Endothelial cell of umbilical vein (primary cell): ENCODE measurements at regions not wholly inside any gene's neighbourhood (a gene's known extent, or its start where the extent isn't known, plus 50 kb on each side); places are given as distances from the start of the nearest gene placed in this dataset.

Experiments used
- BruUV-seq: library from RNA; stranded (reverse); fragments of 400-500 nt; replicated peaks from 2 replicates; lab custom pipeline; 2021; lab: Mats Ljungman, UMichigan
- CTCF ChIA-PET: fragments of 300-600, 350-600 bp; sonication (Branson Sonifier 250); formaldehyde crosslinking; loops from one replicate; lab custom pipeline; 2021; ENCODE audit warnings: antibody characterized with exemption, inconsistent platforms; lab: Charles Lee
- POLR2A ChIA-PET: fragments of 300-600, 350-600 bp; sonication (Branson Sonifier 250); formaldehyde crosslinking; loops from one replicate; lab custom pipeline; 2021; ENCODE audit warnings: antibody characterized with exemption, inconsistent platforms; lab: Charles Lee
- DNase-seq: peaks from one replicate; pipeline ENCODE4 v3.0.0-alpha.2; 2011; ENCODE audit warnings: low read depth, low spot score
- FAIRE-seq: peaks from 2 replicates; lab custom pipeline; 2011; peaks lifted over from hg19 to GRCh38; lab: Jason Lieb, UNC
- H2AFZ ChIP-seq: 2 replicates; pipeline ENCODE4 v1.6.0; 2012; ENCODE audit warnings: low read depth, low read length, control low read depth, inconsistent platforms
- H3K27ac ChIP-seq: 2 replicates; pipeline ENCODE4 v1.5.1; 2011; ENCODE audit warnings: low read depth, mild to moderate bottlenecking, control low read depth, low read length, moderate library complexity; ENCODE audit not compliant: insufficient read depth
- H3K27me3 ChIP-seq, 2 experiments: 2 replicates each; pipeline versions ENCODE4 v1.6.0 to v1.6.1; 2011; ENCODE audit warnings: low read length in 2 of 2, mixed read lengths in 1 of 2; ENCODE audit not compliant: control insufficient read depth in 2 of 2, insufficient read depth in 2 of 2
- H3K36me3 ChIP-seq, 2 experiments: 2 replicates in 1 of 2; 3 replicates in 1 of 2; pipeline ENCODE4 v1.5.1; 2011; ENCODE audit warnings: low read length in 2 of 2, mild to moderate bottlenecking in 1 of 2, moderate library complexity in 1 of 2; ENCODE audit not compliant: control insufficient read depth in 2 of 2, insufficient read depth in 2 of 2; ENCODE audit errors: extremely low read depth in 1 of 2
- H3K4me1 ChIP-seq: 3 replicates; pipeline ENCODE4 v1.5.1; 2011; ENCODE audit warnings: mild to moderate bottlenecking, low read length; ENCODE audit not compliant: control insufficient read depth, insufficient read depth; ENCODE audit errors: extremely low read depth
- H3K4me2 ChIP-seq: 2 replicates; pipeline ENCODE4 v1.6.1; 2011; ENCODE audit warnings: low read length, control low read depth, mixed read lengths; ENCODE audit not compliant: insufficient read depth
- H3K4me3 ChIP-seq, 3 experiments: fragments of 200-600 bp in 1 of 3; sonication (generic), shearing (Covaris generic) in 1 of 3; replicated peaks in 1 of 3; 2 replicates each; pipeline ENCODE4 v1.5.1; 2011 to 2016; ENCODE audit warnings: control low read depth in 3 of 3, low read length in 3 of 3, mild to moderate bottlenecking in 2 of 3, inconsistent platforms in 1 of 3, low read depth in 1 of 3, moderate library complexity in 1 of 3; ENCODE audit not compliant: insufficient read depth in 1 of 3
- H3K79me2 ChIP-seq: 2 replicates; pipeline ENCODE4 v1.6.0; 2012; ENCODE audit warnings: low read length, inconsistent platforms; ENCODE audit not compliant: control insufficient read depth, insufficient read depth
- H3K9ac ChIP-seq: replicated peaks from 2 replicates; pipeline ENCODE3; 2011; ENCODE audit warnings: low read length, control low read depth; ENCODE audit not compliant: insufficient read depth; ENCODE audit errors: extremely low read depth
- H3K9me1 ChIP-seq: replicated peaks from 3 replicates; pipeline ENCODE4 v1.6.0; 2011; ENCODE audit warnings: mild to moderate bottlenecking, low read length; ENCODE audit not compliant: control insufficient read depth, insufficient read depth; ENCODE audit errors: extremely low read depth
- H3K9me3 ChIP-seq: replicated peaks from 2 replicates; pipeline ENCODE4 v1.5.1; 2012; ENCODE audit warnings: low read length, inconsistent platforms; ENCODE audit not compliant: control insufficient read depth, insufficient read depth
- H4K20me1 ChIP-seq: replicated peaks from 2 replicates; pipeline ENCODE3; 2011; ENCODE audit warnings: mild to moderate bottlenecking, low read length; ENCODE audit not compliant: control insufficient read depth, insufficient read depth; ENCODE audit errors: extremely low read depth
- EZH2 ChIP-seq: IDR thresholded peaks from 2 replicates; pipeline ENCODE4 v1.6.1; 2012; ENCODE audit warnings: borderline replicate concordance, low read depth, mild to moderate bottlenecking, moderate library complexity, low read length, inconsistent platforms; ENCODE audit not compliant: severe bottlenecking
- FOS ChIP-seq: IDR thresholded peaks from 2 replicates; pipeline ENCODE4 v1.6.1; 2011; ENCODE audit warnings: mild to moderate bottlenecking, low read length, moderate library complexity, borderline replicate concordance; ENCODE audit not compliant: insufficient read depth
- GATA2 ChIP-seq: IDR thresholded peaks from 2 replicates; pipeline ENCODE4 v1.7.0; 2011; ENCODE audit warnings: low read depth, mild to moderate bottlenecking, moderate library complexity, mixed read lengths, low read length; ENCODE audit not compliant: insufficient read length, insufficient read depth
- JUN ChIP-seq: IDR thresholded peaks from 2 replicates; pipeline ENCODE4 v1.6.1; 2011; ENCODE audit warnings: borderline replicate concordance, low read depth; ENCODE audit not compliant: insufficient read length, insufficient read depth
- MYC ChIP-seq: IDR thresholded peaks from one replicate; pipeline ENCODE4 v1.6.1; 2011; ENCODE audit warnings: mild to moderate bottlenecking, low read depth, low read length
- POLR2A ChIP-seq: IDR thresholded peaks from 2 replicates; pipeline ENCODE4 v1.6.1; 2012; ENCODE audit warnings: low read depth, mild to moderate bottlenecking, control low read depth, low read length
- POLR2AphosphoS5 ChIP-seq: IDR thresholded peaks from 2 replicates; pipeline ENCODE4 v1.6.1; 2012; ENCODE audit warnings: low read depth, mild to moderate bottlenecking, control low read depth, low read length, moderate library complexity; ENCODE audit not compliant: insufficient read depth
- dilution Hi-C: fragments of 300-500 bp; cut with MboI; formaldehyde crosslinking; loops from one replicate; pipeline ENCODE4 v1.15.0; 2019; ENCODE audit warnings: low sequenced_read_pairs; ENCODE audit not compliant: extremely low pct_ligation_motif_present
- intact Hi-C: fragments of 100-400 bp; cut with micrococcal nuclease; formaldehyde crosslinking; loops from one replicate; pipeline ENCODE4 v1.10.0; 2022
- TF ChIP-seq, protein P1 (sequence below): IDR thresholded peaks from 2 replicates; pipeline ENCODE4 v1.6.1; 2011; ENCODE audit not compliant: insufficient read depth, insufficient read length
- TF ChIP-seq, protein P2 (sequence below), 2 donors: IDR thresholded peaks; 1 replicate in 1 of 2; 2 replicates in 1 of 2; pipeline ENCODE4 v1.5.1; 2011; ENCODE audit warnings: low read length in 2 of 2, mild to moderate bottlenecking in 2 of 2, moderate library complexity in 2 of 2, control low read depth in 1 of 2, inconsistent platforms in 1 of 2, low read depth in 1 of 2; ENCODE audit not compliant: insufficient read depth in 1 of 2; ENCODE audit errors: extremely low read depth in 1 of 2

DNA sequence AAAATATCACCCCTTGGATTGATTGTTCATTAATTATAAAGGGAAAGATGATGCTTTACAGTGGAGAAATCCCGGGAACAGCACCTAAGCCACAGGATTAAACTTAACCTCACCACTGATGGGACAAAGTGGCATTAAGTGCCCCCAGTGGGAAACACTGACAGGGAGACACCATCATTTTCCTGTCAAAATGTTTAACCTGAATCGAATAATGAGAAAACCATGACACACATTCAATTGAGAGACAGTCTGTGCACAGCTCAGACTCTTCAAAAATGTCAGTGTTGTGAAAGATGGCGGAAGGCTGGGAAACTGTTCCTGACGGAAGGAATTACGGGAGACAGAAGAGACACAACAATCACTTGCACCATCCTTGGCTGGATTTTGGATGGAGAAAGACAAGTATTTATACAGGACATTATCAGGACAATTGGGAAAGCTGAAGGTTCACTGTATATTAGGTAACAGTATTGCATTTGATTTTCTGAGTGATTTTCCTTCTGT lies 111.8 kb upstream of the ASB18 start:
- TF ChIP-seq FOS (no peak), MYC (no peak), GATA2 (no peak), POLR2AphosphoS5 (no peak), POLR2A (no peak), JUN (no peak), EZH2 (no peak)
- TF ChIP-seq, protein P1, sequence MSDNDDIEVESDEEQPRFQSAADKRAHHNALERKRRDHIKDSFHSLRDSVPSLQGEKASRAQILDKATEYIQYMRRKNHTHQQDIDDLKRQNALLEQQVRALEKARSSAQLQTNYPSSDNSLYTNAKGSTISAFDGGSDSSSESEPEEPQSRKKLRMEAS, result no peak
- TF ChIP-seq, protein P2, sequence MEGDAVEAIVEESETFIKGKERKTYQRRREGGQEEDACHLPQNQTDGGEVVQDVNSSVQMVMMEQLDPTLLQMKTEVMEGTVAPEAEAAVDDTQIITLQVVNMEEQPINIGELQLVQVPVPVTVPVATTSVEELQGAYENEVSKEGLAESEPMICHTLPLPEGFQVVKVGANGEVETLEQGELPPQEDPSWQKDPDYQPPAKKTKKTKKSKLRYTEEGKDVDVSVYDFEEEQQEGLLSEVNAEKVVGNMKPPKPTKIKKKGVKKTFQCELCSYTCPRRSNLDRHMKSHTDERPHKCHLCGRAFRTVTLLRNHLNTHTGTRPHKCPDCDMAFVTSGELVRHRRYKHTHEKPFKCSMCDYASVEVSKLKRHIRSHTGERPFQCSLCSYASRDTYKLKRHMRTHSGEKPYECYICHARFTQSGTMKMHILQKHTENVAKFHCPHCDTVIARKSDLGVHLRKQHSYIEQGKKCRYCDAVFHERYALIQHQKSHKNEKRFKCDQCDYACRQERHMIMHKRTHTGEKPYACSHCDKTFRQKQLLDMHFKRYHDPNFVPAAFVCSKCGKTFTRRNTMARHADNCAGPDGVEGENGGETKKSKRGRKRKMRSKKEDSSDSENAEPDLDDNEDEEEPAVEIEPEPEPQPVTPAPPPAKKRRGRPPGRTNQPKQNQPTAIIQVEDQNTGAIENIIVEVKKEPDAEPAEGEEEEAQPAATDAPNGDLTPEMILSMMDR (IDR thresholded peaks at IDR 0.05; ENCODE audit: extremely low read depth in 1 of 2, insufficient read depth in 1 of 2, low read depth in 1 of 2, low read length in 2 of 2), result no peak
- Histone ChIP-seq H3K4me2 (no peak overlapping the region), H4K20me1 (no peaks in the 10 kb centered on the region), H3K4me1 (no peaks in the 10 kb centered on the region), H2AFZ (no peak overlapping the region), H3K36me3 (no peaks in the 10 kb centered on the region), H3K4me3 (no peak overlapping the region), H3K9me1 (no peaks in the 10 kb centered on the region), H3K9me3 (no peaks in the 10 kb centered on the region), H3K27ac (no peak overlapping the region), H3K79me2 (no peaks in the 10 kb centered on the region), H3K9ac (no peak overlapping the region), H3K27me3 (no peaks in the 10 kb centered on the region)
- POLR2A ChIA-PET, result no interaction called here
- no TSS peak for BruUV-seq
- DNase-seq (no peak), FAIRE-seq (no peak)
- intact Hi-C loops (no loop called here), dilution Hi-C loops (no loop called here)
- CTCF ChIA-PET, result no interaction called here
